H9 (cell line): ENCODE measurements at regions not wholly inside any gene's neighbourhood (a gene's known extent, or its start where the extent isn't known, plus 50 kb on each side); places are given as distances from the start of the nearest gene placed in this dataset.

Source experiments
- DNase-seq: peaks from one replicate; pipeline ENCODE4 v3.0.0-alpha.2; 2017
- H2AFZ ChIP-seq: one replicate; pipeline ENCODE4 v1.6.1; 2013; ENCODE audit warnings: mild to moderate bottlenecking, low read length, control low read depth, moderate library complexity
- H2AK5ac ChIP-seq: 2 replicates; pipeline ENCODE4 v1.6.1; 2013; ENCODE audit warnings: low read length, control low read depth, mixed read lengths; ENCODE audit not compliant: insufficient read length
- H2BK120ac ChIP-seq: one replicate; pipeline ENCODE4 v1.6.1; 2013; ENCODE audit warnings: low read depth, mild to moderate bottlenecking, low read length, control low read depth, inconsistent platforms; ENCODE audit not compliant: poor library complexity, severe bottlenecking
- H2BK12ac ChIP-seq: 2 replicates; pipeline ENCODE4 v1.6.1; 2013; ENCODE audit warnings: low read length, control low read depth, mixed read lengths, low read depth; ENCODE audit not compliant: insufficient read length
- H2BK15ac ChIP-seq: 2 replicates; pipeline ENCODE4 v1.6.1; 2013; ENCODE audit warnings: low read depth, low read length, control low read depth
- H2BK20ac ChIP-seq: one replicate; pipeline ENCODE4 v1.6.1; 2013; ENCODE audit warnings: low read depth, mild to moderate bottlenecking, low read length, control low read depth, inconsistent platforms; ENCODE audit not compliant: poor library complexity, severe bottlenecking
- H2BK5ac ChIP-seq: 2 replicates; pipeline ENCODE4 v1.6.1; 2013; ENCODE audit warnings: low read length, control low read depth, mixed read lengths; ENCODE audit not compliant: insufficient read length
- H3K14ac ChIP-seq: 2 replicates; pipeline ENCODE4 v1.6.1; 2013; ENCODE audit warnings: low read length, control low read depth; ENCODE audit not compliant: insufficient read depth
- H3K18ac ChIP-seq: 2 replicates; pipeline ENCODE4 v1.6.1; 2013; ENCODE audit warnings: low read depth, mild to moderate bottlenecking, mixed read lengths, low read length, control low read depth; ENCODE audit not compliant: insufficient read length
- H3K23ac ChIP-seq: 2 replicates; pipeline ENCODE4 v1.6.1; 2013; ENCODE audit warnings: low read length, control low read depth, mixed read lengths, low read depth; ENCODE audit not compliant: insufficient read length
- H3K23me2 ChIP-seq: 2 replicates; pipeline ENCODE4 v1.6.1; 2013; ENCODE audit warnings: low read depth, mild to moderate bottlenecking, mixed read lengths, low read length, control low read depth; ENCODE audit not compliant: insufficient read length, poor library complexity, severe bottlenecking
- H3K27ac ChIP-seq: 2 replicates; pipeline ENCODE4 v1.5.1; 2013; ENCODE audit warnings: low read length, control low read depth, mixed read lengths, low read depth; ENCODE audit not compliant: insufficient read length
- H3K27me3 ChIP-seq: 2 replicates; pipeline ENCODE4 v1.6.1; 2013; ENCODE audit warnings: low read length, control low read depth, inconsistent platforms; ENCODE audit not compliant: insufficient read depth
- H3K4ac ChIP-seq: 2 replicates; pipeline ENCODE4 v1.6.1; 2013; ENCODE audit warnings: low read depth, mild to moderate bottlenecking, control low read depth, inconsistent platforms, low read length, moderate library complexity
- H3K4me1 ChIP-seq: 2 replicates; pipeline ENCODE4 v1.6.1; 2013; ENCODE audit warnings: low read length, control low read depth, inconsistent platforms; ENCODE audit not compliant: insufficient read depth
- H3K4me2 ChIP-seq: 2 replicates; pipeline ENCODE4 v1.6.1; 2013; ENCODE audit warnings: low read length, control low read depth, mixed read lengths; ENCODE audit not compliant: insufficient read length, insufficient read depth
- H3K56ac ChIP-seq: 2 replicates; pipeline ENCODE4 v1.6.1; 2013; ENCODE audit warnings: low read depth, mild to moderate bottlenecking, mixed read lengths, low read length, control low read depth; ENCODE audit not compliant: insufficient read length
- H3K79me1 ChIP-seq: 2 replicates; pipeline ENCODE4 v1.6.1; 2013; ENCODE audit warnings: low read depth, mild to moderate bottlenecking, moderate library complexity, low read length, control low read depth, inconsistent platforms; ENCODE audit not compliant: insufficient read depth, poor library complexity, severe bottlenecking
- H3K79me2 ChIP-seq: 2 replicates; pipeline ENCODE4 v1.6.1; 2013; ENCODE audit warnings: low read length, control low read depth, inconsistent platforms; ENCODE audit not compliant: insufficient read depth
- H3K9ac ChIP-seq: 2 replicates; pipeline ENCODE4 v1.6.1; 2013; ENCODE audit warnings: low read length, control low read depth, mixed read lengths; ENCODE audit not compliant: insufficient read length; ENCODE audit errors: extremely low read depth
- H3K9me3 ChIP-seq: one replicate; pipeline ENCODE4 v1.6.1; 2013; ENCODE audit warnings: low read depth, low read length, inconsistent platforms; ENCODE audit not compliant: control insufficient read depth
- H3T11ph ChIP-seq: one replicate; pipeline ENCODE4 v1.6.1; 2013; ENCODE audit warnings: mild to moderate bottlenecking, low read length, control low read depth, inconsistent platforms
- H4K20me1 ChIP-seq: one replicate; pipeline ENCODE4 v1.6.1; 2013; ENCODE audit not compliant: control insufficient read depth, insufficient read length, insufficient read depth
- H4K5ac ChIP-seq: 2 replicates; pipeline ENCODE4 v1.6.1; 2013; ENCODE audit warnings: low read depth, mild to moderate bottlenecking, mixed read lengths, low read length, control low read depth; ENCODE audit not compliant: insufficient read length
- H4K8ac ChIP-seq: replicated peaks from 2 replicates; pipeline ENCODE4 v1.6.1; 2013; ENCODE audit warnings: low read length, control low read depth, mixed read lengths, low read depth; ENCODE audit not compliant: insufficient read length
- H4K91ac ChIP-seq: 2 replicates; pipeline ENCODE4 v1.6.1; 2013; ENCODE audit warnings: low read depth, mild to moderate bottlenecking, moderate library complexity, mixed read lengths, low read length, control low read depth; ENCODE audit not compliant: insufficient read length
- H3K27ac Mint-ChIP-seq, 3 experiments: 2 replicates in 2 of 3; 3 replicates in 1 of 3; pipeline ENCODE4 v1.8.0; 2020 to 2021; ENCODE audit warnings: mixed read lengths in 3 of 3, mild to moderate bottlenecking in 1 of 3, moderate library complexity in 1 of 3
- H3K27me3 Mint-ChIP-seq: 2 replicates; pipeline ENCODE4 v1.8.0; 2021; ENCODE audit warnings: low read depth, mild to moderate bottlenecking, moderate library complexity, mixed read lengths
- H3K36me3 Mint-ChIP-seq, 3 experiments: 2 replicates in 2 of 3; 3 replicates in 1 of 3; pipeline ENCODE4 v1.8.0; 2020 to 2021; ENCODE audit warnings: low read depth in 3 of 3, mixed read lengths in 3 of 3; ENCODE audit not compliant: insufficient read depth in 1 of 3
- H3K4me1 Mint-ChIP-seq, 2 experiments: 2 replicates each; pipeline ENCODE4 v1.8.0; 2020; ENCODE audit warnings: mixed read lengths in 2 of 2
- H3K4me3 Mint-ChIP-seq, 2 experiments: 2 replicates in 1 of 2; 3 replicates in 1 of 2; pipeline ENCODE4 v1.8.0; 2020 to 2021; ENCODE audit warnings: mild to moderate bottlenecking in 2 of 2, mixed read lengths in 2 of 2, moderate library complexity in 1 of 2
- H3K9me3 Mint-ChIP-seq, 2 experiments: 2 replicates in 1 of 2; 3 replicates in 1 of 2; pipeline ENCODE4 v1.8.0; 2020; ENCODE audit warnings: mild to moderate bottlenecking in 2 of 2, mixed read lengths in 2 of 2, moderate library complexity in 1 of 2
- WGBS: extraction: QIAGEN DNeasy Blood & Tissue Kit; methylation state at CpG from one replicate; pipeline ENCODE4 v1.1.7; 2013; ENCODE audit warnings: missing lambda C conversion rate, low lambda C conversion rate, mixed read lengths; ENCODE audit not compliant: insufficient read length; ENCODE audit errors: extremely low coverage; 5-methylcytosine and 5-hydroxymethylcytosine counted together
- TF ChIP-seq, protein P1 (sequence below): fragments of 200-600 bp; sonication (generic); conservative IDR thresholded peaks from 3 replicates; pipeline ENCODE4 v1.8.0; 2021; ENCODE audit warnings: antibody characterized with exemption, mild to moderate bottlenecking

DNA sequence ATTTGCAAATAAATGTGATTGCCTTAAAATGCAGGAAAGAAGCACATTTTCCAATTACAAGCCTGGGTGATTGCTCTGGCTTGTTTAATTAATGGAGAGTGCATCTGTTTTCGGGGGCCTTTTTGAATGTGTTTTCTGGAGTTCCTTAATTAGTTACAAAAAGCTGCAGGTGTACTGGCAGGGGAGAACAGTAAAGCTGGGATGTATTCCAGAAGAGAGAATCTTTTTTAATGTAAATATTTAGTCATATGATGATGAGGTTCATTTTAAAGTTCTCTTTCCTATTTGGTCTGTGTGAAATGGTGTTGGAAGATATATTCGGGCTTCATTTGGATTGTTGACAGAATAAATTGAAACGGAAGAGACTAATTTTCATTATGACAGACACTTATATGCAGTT lies 70.9 kb upstream of the N4BP1 start:
- Histone ChIP-seq H3K27me3 (no peaks in the 10 kb centered on the region), H3K14ac (no peak overlapping the region), H4K8ac (no peak overlapping the region), H2AK5ac (no peak overlapping the region), H2AFZ (no peak overlapping the region), H3K9ac (no peak overlapping the region), H4K20me1 (no peaks in the 10 kb centered on the region), H3K79me1 (no peaks in the 10 kb centered on the region), H4K5ac (no peak overlapping the region), H3K18ac (no peak overlapping the region), H3K27ac (no peak overlapping the region), H3K4me2 (no peak overlapping the region), H3T11ph (no peak overlapping the region), H3K9me3 (no peaks in the 10 kb centered on the region), H3K79me2 (no peaks in the 10 kb centered on the region), H3K56ac (no peak overlapping the region), H3K23ac (no peak overlapping the region), H3K4me1 (no peaks in the 10 kb centered on the region; the same call in 1 of the 2 replicates), H2BK20ac (no peak overlapping the region), H3K23me2 (no peaks in the 10 kb centered on the region), H2BK120ac (no peak overlapping the region), H2BK15ac (no peak overlapping the region), H3K4ac (no peak overlapping the region), H2BK5ac (no peak overlapping the region), H4K91ac (no peak overlapping the region), H2BK12ac (no peak overlapping the region)
- no peaks in the 10 kb centered on the region for H3K9me3 Mint-ChIP-seq
- no peak overlapping the region for H3K4me3 Mint-ChIP-seq
- WGBS, result no CpG with 5 or more reads among the region's 3 CpGs
- peaks cover 10% of the 10 kb centered on the region in 2 experiments for H3K4me1 Mint-ChIP-seq
- 0 out of 2 replicates have a peak, but pooled peaks cover 1% of the 10 kb centered on the region for H3K27me3 Mint-ChIP-seq
- no peaks in the 10 kb centered on the region; a peak in 1 of 7 replicates for H3K36me3 Mint-ChIP-seq
- TF ChIP-seq, protein P1, sequence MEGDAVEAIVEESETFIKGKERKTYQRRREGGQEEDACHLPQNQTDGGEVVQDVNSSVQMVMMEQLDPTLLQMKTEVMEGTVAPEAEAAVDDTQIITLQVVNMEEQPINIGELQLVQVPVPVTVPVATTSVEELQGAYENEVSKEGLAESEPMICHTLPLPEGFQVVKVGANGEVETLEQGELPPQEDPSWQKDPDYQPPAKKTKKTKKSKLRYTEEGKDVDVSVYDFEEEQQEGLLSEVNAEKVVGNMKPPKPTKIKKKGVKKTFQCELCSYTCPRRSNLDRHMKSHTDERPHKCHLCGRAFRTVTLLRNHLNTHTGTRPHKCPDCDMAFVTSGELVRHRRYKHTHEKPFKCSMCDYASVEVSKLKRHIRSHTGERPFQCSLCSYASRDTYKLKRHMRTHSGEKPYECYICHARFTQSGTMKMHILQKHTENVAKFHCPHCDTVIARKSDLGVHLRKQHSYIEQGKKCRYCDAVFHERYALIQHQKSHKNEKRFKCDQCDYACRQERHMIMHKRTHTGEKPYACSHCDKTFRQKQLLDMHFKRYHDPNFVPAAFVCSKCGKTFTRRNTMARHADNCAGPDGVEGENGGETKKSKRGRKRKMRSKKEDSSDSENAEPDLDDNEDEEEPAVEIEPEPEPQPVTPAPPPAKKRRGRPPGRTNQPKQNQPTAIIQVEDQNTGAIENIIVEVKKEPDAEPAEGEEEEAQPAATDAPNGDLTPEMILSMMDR, result no peak
- DNase-seq, result no peak
- H3K27ac Mint-ChIP-seq, result no peak overlapping the region
